DOHH2 (cell line): ENCODE measurements at regions not wholly inside any gene's neighbourhood (a gene's known extent, or its start where the extent isn't known, plus 50 kb on each side); places are given as distances from the start of the nearest gene placed in this dataset.

Source experiments
- H3F3A ChIP-seq: fragments of 200-600 bp; sonication (generic), shearing (Covaris generic); 2 replicates; pipeline ENCODE4 v1.6.0; 2016; ENCODE audit warnings: antibody characterized with exemption, mild to moderate bottlenecking; ENCODE audit not compliant: control insufficient read depth, insufficient read depth
- H3K27ac ChIP-seq: fragments of 200-600 bp; sonication (generic); 2 replicates; pipeline ENCODE4 v1.5.1; 2014; ENCODE audit warnings: low read depth, mild to moderate bottlenecking, low read length, moderate library complexity
- H3K27me3 ChIP-seq: fragments of 200-600 bp; sonication (generic); 2 replicates; pipeline ENCODE4 v1.6.1; 2014; ENCODE audit warnings: mild to moderate bottlenecking, low read length, mixed read lengths; ENCODE audit not compliant: control insufficient read depth
- H3K36me3 ChIP-seq: fragments of 200-600 bp; sonication (generic); 2 replicates; pipeline ENCODE4 v1.6.1; 2014; ENCODE audit warnings: mild to moderate bottlenecking, low read length, moderate library complexity, mixed read lengths; ENCODE audit not compliant: control insufficient read depth
- H3K4me1 ChIP-seq: fragments of 200-600 bp; sonication (generic); 2 replicates; pipeline ENCODE4 v1.6.1; 2014; ENCODE audit warnings: mild to moderate bottlenecking, low read length, mixed read lengths; ENCODE audit not compliant: control insufficient read depth
- H3K4me2 ChIP-seq: fragments of 200-600 bp; sonication (generic); 2 replicates; pipeline ENCODE4 v1.6.0; 2014; ENCODE audit warnings: mild to moderate bottlenecking, low read length, moderate library complexity
- H3K4me3 ChIP-seq: fragments of 200-600 bp; sonication (generic); 2 replicates; pipeline ENCODE4 v1.5.1; 2014; ENCODE audit warnings: mild to moderate bottlenecking, low read length, mixed read lengths
- H3K79me2 ChIP-seq: fragments of 200-600 bp; sonication (generic); 2 replicates; pipeline ENCODE4 v1.6.1; 2014; ENCODE audit warnings: mild to moderate bottlenecking, low read length, mixed read lengths; ENCODE audit not compliant: control insufficient read depth
- H3K9me2 ChIP-seq: fragments of 200-600 bp; sonication (generic); replicated peaks from 2 replicates; pipeline ENCODE4 v1.6.1; 2014; ENCODE audit warnings: mild to moderate bottlenecking, low read length, mixed read lengths; ENCODE audit not compliant: control insufficient read depth
- H3K9me3 ChIP-seq: fragments of 200-600 bp; sonication (generic); 2 replicates; pipeline ENCODE4 v1.6.1; 2014; ENCODE audit warnings: antibody characterized with exemption, low read length, mixed read lengths; ENCODE audit not compliant: control insufficient read depth, insufficient read depth
- H4K20me1 ChIP-seq: fragments of 200-600 bp; sonication (generic); 2 replicates; pipeline ENCODE4 v1.6.0; 2014; ENCODE audit warnings: low read depth, mild to moderate bottlenecking, antibody characterized with exemption, low read length, moderate library complexity; ENCODE audit not compliant: control insufficient read depth, insufficient read depth
- CTCF ChIP-seq: fragments of 200-600 bp; sonication (generic); IDR thresholded peaks from one replicate; pipeline ENCODE4 v1.5.1; 2014; ENCODE audit warnings: antibody characterized with exemption, mild to moderate bottlenecking, low read depth, low read length; ENCODE audit not compliant: poor library complexity, severe bottlenecking
- EZH2phosphoT487 ChIP-seq: fragments of 200-600 bp; sonication (generic); IDR thresholded peaks from 2 replicates; pipeline ENCODE4 v1.6.1; 2017; ENCODE audit warnings: borderline replicate concordance, mild to moderate bottlenecking, antibody characterized with exemption, low read length, moderate library complexity, mixed read lengths

- Histone ChIP-seq H3K9me3 (no peaks in the 10 kb centered on the region), H3K4me1 (no peaks in the 10 kb centered on the region), H3K27ac (no peak overlapping the region), H3K27me3 (no peaks in the 10 kb centered on the region), H3K36me3 (no peaks in the 10 kb centered on the region), H3K4me2 (no peak overlapping the region), H4K20me1 (no peaks in the 10 kb centered on the region), H3F3A (no peaks in the 10 kb centered on the region), H3K4me3 (no peak overlapping the region), H3K79me2 (no peaks in the 10 kb centered on the region), H3K9me2 (no peaks in the 10 kb centered on the region)
- TF ChIP-seq EZH2phosphoT487 (no peak), CTCF (no peak)
Observed at GRCh38 chr6:67064323-67064722, 1357.3 kb upstream of the EYS start.

GRCh38 chr6:67047996-67048395 is 1341.0 kb upstream of the EYS start:
- Histone ChIP-seq H4K20me1 (no peaks in the 10 kb centered on the region), H3F3A (no peaks in the 10 kb centered on the region), H3K79me2 (no peaks in the 10 kb centered on the region), H3K9me3 (no peaks in the 10 kb centered on the region), H3K27me3 (no peaks in the 10 kb centered on the region), H3K36me3 (no peaks in the 10 kb centered on the region), H3K4me2 (no peak overlapping the region), H3K4me3 (no peak overlapping the region), H3K27ac (no peak overlapping the region), H3K9me2 (no peaks in the 10 kb centered on the region), H3K4me1 (no peaks in the 10 kb centered on the region)
- TF ChIP-seq CTCF (no peak), EZH2phosphoT487 (no peak)

GRCh38 chr6:67045076-67045475 is 1338.0 kb upstream of the EYS start:
- no peak overlapping the region for H3K27ac ChIP-seq
- no peaks in the 10 kb centered on the region for H4K20me1 ChIP-seq
- H3K9me3 ChIP-seq = no peaks in the 10 kb centered on the region
- no peaks in the 10 kb centered on the region for H3F3A ChIP-seq
- H3K4me2 ChIP-seq = no peak overlapping the region
- H3K4me1 ChIP-seq = no peaks in the 10 kb centered on the region
- H3K4me3 ChIP-seq = no peak overlapping the region
- H3K27me3 ChIP-seq = no peaks in the 10 kb centered on the region
- no peaks in the 10 kb centered on the region for H3K9me2 ChIP-seq
- H3K36me3 ChIP-seq = no peaks in the 10 kb centered on the region
- H3K79me2 ChIP-seq = no peaks in the 10 kb centered on the region
- TF ChIP-seq EZH2phosphoT487 = no peak
- TF ChIP-seq CTCF = no peak

- Histone ChIP-seq H3K79me2 (no peaks in the 10 kb centered on the region), H3K4me1 (no peaks in the 10 kb centered on the region), H3K4me3 (no peak overlapping the region), H3F3A (no peaks in the 10 kb centered on the region), H3K27me3 (no peaks in the 10 kb centered on the region), H3K4me2 (no peak overlapping the region), H4K20me1 (no peaks in the 10 kb centered on the region), H3K9me3 (peaks cover 5% of the 10 kb centered on the region), H3K9me2 (no peaks in the 10 kb centered on the region), H3K27ac (no peak overlapping the region), H3K36me3 (no peaks in the 10 kb centered on the region)
- TF ChIP-seq CTCF = no peak
Observed at GRCh38 chr6:67031451-67031850, 1324.4 kb upstream of the EYS start.
